Mucosa of rectum (tissue), 2 donors: ENCODE measurements at regions not wholly inside any gene's neighbourhood (a gene's known extent, or its start where the extent isn't known, plus 50 kb on each side); places are given as distances from the start of the nearest gene placed in this dataset.

Experiments used
- H3K27ac ChIP-seq, 2 donors: one replicate each; pipeline ENCODE4 v1.7.0; 2013; ENCODE audit warnings: inconsistent platforms in 2 of 2, low read depth in 2 of 2, low read length in 2 of 2
- H3K27me3 ChIP-seq, 2 donors: one replicate each; pipeline ENCODE4 v1.7.0; 2013; ENCODE audit warnings: low read length in 2 of 2; ENCODE audit not compliant: control insufficient read depth in 2 of 2, insufficient read depth in 2 of 2
- H3K36me3 ChIP-seq, 2 donors: one replicate each; pipeline ENCODE4 v1.7.0; 2013; ENCODE audit warnings: low read length in 2 of 2; ENCODE audit not compliant: control insufficient read depth in 2 of 2, insufficient read depth in 2 of 2
- H3K4me1 ChIP-seq, 2 donors: one replicate each; pipeline ENCODE4 v1.7.0; 2013; ENCODE audit warnings: low read length in 2 of 2, mild to moderate bottlenecking in 1 of 2; ENCODE audit not compliant: control insufficient read depth in 2 of 2, insufficient read depth in 2 of 2
- H3K4me3 ChIP-seq, 2 donors: one replicate each; pipeline ENCODE4 v1.7.0; 2013; ENCODE audit warnings: low read length in 2 of 2
- H3K9ac ChIP-seq, 2 donors: one replicate each; pipeline ENCODE4 v1.7.0; 2013; ENCODE audit warnings: low read length in 2 of 2, low read depth in 1 of 2, mild to moderate bottlenecking in 1 of 2
- H3K9me3 ChIP-seq, 2 donors: one replicate each; pipeline ENCODE4 v1.7.0; 2013; ENCODE audit warnings: low read length in 2 of 2; ENCODE audit not compliant: control insufficient read depth in 2 of 2
- donor health status: healthy.
- donor health status: Normal muscosa, but diverticular disease.

DNA sequence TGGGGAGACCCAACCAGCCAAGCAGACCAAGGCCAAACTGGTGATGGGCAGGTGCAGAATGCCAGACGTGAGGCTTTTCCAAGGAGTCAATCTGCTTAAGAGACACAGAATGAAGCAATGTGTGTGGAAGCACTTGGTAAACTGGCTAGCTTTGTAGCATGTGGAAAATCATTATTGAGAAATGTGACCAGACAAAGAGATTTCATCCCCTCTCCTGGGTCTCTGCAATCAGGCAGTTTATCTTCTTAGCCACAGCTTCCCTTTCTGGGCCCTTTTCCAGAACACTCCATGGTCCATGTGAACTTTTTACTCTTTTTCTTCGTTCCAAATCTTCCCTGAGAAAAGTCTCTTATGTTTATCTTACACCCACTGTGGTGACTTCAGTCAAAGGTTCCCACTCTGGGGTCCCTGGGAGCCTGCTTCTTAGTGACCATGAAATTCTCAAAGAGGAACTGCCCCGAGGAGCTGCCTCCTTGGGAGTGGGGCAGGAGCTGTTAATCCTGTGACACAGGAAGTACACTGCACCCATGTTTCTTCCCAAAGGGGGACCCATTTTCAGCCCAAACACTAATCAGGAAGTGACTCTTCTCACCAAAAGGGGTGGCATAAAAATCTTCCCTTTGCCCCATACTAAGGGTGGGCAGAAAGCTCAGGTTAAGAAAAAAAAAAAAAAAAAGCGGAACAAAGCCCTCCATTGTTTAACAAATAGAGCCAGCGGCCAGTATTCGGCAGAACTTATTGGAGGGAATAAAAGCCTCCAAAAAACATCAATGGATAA is 346.2 kb upstream of the ASIC2 start:
- no peaks in the 10 kb centered on the region for H3K36me3 ChIP-seq
- no peaks in the 10 kb centered on the region for H3K4me1 ChIP-seq
- no peak overlapping the region for H3K4me3 ChIP-seq
- H3K27me3 ChIP-seq = no peaks in the 10 kb centered on the region
- no peaks in the 10 kb centered on the region for H3K9me3 ChIP-seq
- H3K9ac ChIP-seq = no peak overlapping the region
- H3K27ac ChIP-seq = no peak overlapping the region

DNA sequence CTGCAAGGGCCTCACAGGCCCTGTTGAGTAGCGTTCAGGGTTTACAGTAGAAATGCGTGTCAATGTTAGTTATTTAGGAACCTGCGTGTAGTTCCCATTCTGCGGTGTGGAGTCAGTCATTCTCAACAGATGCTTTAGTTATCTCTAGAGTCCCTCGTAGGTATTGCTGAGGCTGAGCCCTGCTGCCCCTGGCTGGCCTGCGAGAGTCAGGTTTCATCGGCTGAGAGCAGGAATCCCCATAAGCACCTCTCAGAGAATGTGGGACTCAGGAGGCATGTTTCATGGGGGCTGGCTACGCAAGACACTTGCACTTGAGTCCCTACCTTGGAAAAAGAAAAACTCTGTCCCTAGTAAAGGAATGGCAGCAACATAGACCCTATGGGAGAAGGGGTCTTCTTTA is 347.5 kb upstream of the ASIC2 start:
- no peak overlapping the region for H3K9ac ChIP-seq
- no peaks in the 10 kb centered on the region for H3K9me3 ChIP-seq
- no peaks in the 10 kb centered on the region for H3K4me1 ChIP-seq
- no peak overlapping the region for H3K27ac ChIP-seq
- no peaks in the 10 kb centered on the region for H3K27me3 ChIP-seq
- no peak overlapping the region for H3K4me3 ChIP-seq
- H3K36me3 ChIP-seq = no peaks in the 10 kb centered on the region

GRCh38 chr17:33642002-33642401 is 348.9 kb upstream of the ASIC2 start:
- H3K36me3 ChIP-seq = no peaks in the 10 kb centered on the region
- H3K27ac ChIP-seq = no peak overlapping the region
- H3K4me3 ChIP-seq = no peak overlapping the region
- no peaks in the 10 kb centered on the region for H3K9me3 ChIP-seq
- H3K4me1 ChIP-seq = no peaks in the 10 kb centered on the region
- no peaks in the 10 kb centered on the region for H3K27me3 ChIP-seq
- H3K9ac ChIP-seq = no peak overlapping the region

DNA sequence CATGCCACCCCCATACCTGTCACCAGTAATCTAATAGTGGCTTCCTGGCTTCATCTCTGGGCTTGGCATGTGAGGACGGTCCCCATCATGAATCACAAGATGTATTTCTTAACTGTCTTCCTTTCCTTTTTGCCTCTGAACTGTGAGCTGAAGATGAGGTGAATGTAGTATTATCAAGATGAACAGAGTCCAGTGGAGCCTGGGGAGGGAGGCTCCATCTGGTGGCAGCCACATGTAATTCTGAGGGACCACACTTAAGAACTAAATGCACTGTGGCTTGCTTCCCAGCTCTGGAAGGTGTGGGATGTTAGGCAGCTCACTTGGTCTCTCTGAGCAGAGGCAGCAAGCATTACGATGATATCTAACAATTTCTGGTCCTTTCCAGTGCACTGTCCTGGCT is 354.9 kb upstream of the ASIC2 start:
- Histone ChIP-seq H3K4me1 (no peaks in the 10 kb centered on the region), H3K9ac (no peak overlapping the region), H3K27me3 (peaks cover 0 to 2% of the 10 kb centered on the region in 2 donors), H3K9me3 (no peaks in the 10 kb centered on the region), H3K27ac (no peak overlapping the region), H3K4me3 (no peak overlapping the region), H3K36me3 (no peaks in the 10 kb centered on the region)

GRCh38 chr17:33650304-33650703 is 357.2 kb upstream of the ASIC2 start:
- no peaks in the 10 kb centered on the region for H3K4me1 ChIP-seq
- no peak overlapping the region for H3K9ac ChIP-seq
- no peaks in the 10 kb centered on the region for H3K9me3 ChIP-seq
- no peak overlapping the region for H3K27ac ChIP-seq
- no peaks in the 10 kb centered on the region for H3K36me3 ChIP-seq
- H3K27me3 ChIP-seq = peaks cover 0 to 2% of the 10 kb centered on the region in 2 donors
- no peak overlapping the region for H3K4me3 ChIP-seq

DNA sequence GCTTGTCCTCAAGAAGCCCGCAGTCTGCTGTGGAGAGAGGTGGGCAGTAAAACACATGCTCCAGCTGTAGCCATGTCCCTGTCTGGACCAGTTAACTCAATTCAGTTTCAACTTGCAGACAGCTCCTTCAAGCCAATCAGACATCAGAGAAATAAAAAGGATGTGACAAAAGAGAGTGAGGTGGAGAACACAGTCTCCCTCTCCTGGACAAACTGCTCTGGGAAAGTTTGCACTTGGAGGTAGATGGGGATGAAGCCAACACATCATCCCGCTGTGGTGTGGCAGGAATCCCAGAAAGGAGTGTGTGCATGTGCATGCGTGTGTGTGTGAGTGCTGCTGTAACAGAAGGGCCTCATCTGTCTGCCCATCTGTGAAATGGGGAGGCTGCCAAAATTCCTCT is 358.6 kb upstream of the ASIC2 start:
- H3K4me1 ChIP-seq = no peaks in the 10 kb centered on the region
- H3K9ac ChIP-seq = no peak overlapping the region
- H3K27me3 ChIP-seq = peaks cover 0 to 2% of the 10 kb centered on the region in 2 donors
- no peak overlapping the region for H3K27ac ChIP-seq
- H3K4me3 ChIP-seq = no peak overlapping the region
- H3K36me3 ChIP-seq = no peaks in the 10 kb centered on the region
- no peaks in the 10 kb centered on the region for H3K9me3 ChIP-seq

- Histone ChIP-seq H3K9ac (no peak overlapping the region), H3K9me3 (no peaks in the 10 kb centered on the region), H3K27ac (no peak overlapping the region), H3K4me1 (no peaks in the 10 kb centered on the region), H3K36me3 (no peaks in the 10 kb centered on the region), H3K4me3 (no peak overlapping the region), H3K27me3 (peaks cover 2% of the 10 kb centered on the region in 2 donors)
Observed at GRCh38 chr17:33652731-33653398, 359.8 kb upstream of the ASIC2 start.

DNA sequence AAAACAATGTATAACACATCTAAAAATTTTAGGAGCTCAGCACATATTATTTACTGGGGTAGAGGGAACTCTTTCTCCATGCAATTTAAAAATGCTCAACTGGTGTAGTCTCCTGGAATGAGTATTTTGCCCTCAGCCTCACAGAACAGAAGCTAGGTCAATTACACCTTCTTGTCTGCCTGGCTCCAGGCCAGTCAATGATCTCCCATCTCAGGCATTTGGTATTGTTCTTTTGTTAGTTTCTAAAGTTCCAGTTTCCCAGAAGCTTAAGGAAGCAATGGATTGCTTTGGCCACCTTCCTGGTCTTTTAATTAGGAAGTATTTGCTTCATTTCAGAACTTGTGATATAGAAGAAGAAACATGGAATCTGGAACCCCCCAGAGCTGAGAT is 360.3 kb upstream of the ASIC2 start:
- no peaks in the 10 kb centered on the region for H3K4me1 ChIP-seq
- H3K27ac ChIP-seq = no peak overlapping the region
- H3K36me3 ChIP-seq = no peaks in the 10 kb centered on the region
- H3K9ac ChIP-seq = no peak overlapping the region
- peaks cover 0 to 2% of the 10 kb centered on the region in 2 donors for H3K27me3 ChIP-seq
- H3K9me3 ChIP-seq = no peaks in the 10 kb centered on the region
- H3K4me3 ChIP-seq = no peak overlapping the region

DNA sequence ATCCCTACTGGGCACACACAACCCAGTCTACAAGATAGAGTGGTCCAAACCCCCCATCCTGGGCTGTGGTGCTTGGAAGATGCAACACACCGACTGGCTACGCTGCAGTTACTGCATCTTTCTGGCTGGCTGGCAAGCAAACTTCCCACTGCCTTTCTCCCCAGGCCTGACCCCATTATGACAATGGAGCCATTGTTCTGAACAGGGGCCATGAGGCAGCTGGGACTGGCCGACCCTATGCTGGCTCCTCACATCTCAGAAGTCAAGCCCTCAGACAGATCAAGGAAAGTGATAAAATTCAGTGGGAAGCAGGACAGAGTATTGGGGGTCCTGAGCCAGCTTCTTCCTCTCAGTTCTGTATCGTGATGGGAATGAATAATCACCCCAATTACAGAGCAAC is 364.1 kb upstream of the ASIC2 start:
- Histone ChIP-seq H3K9ac (no peak overlapping the region), H3K4me3 (no peak overlapping the region), H3K27me3 (peaks cover 0 to 2% of the 10 kb centered on the region in 2 donors), H3K9me3 (no peaks in the 10 kb centered on the region), H3K36me3 (no peaks in the 10 kb centered on the region), H3K4me1 (no peaks in the 10 kb centered on the region), H3K27ac (no peak overlapping the region)

GRCh38 chr17:33661975-33662374 is 368.9 kb upstream of the ASIC2 start:
- H3K27ac ChIP-seq = no peak overlapping the region
- H3K4me3 ChIP-seq = no peak overlapping the region
- peaks cover 0 to under 1% of the 10 kb centered on the region in 2 donors for H3K27me3 ChIP-seq
- no peaks in the 10 kb centered on the region for H3K9me3 ChIP-seq
- no peaks in the 10 kb centered on the region for H3K36me3 ChIP-seq
- H3K9ac ChIP-seq = no peak overlapping the region
- H3K4me1 ChIP-seq = no peaks in the 10 kb centered on the region
